Keratinocyte (primary cell): ENCODE measurements at regions not wholly inside any gene's neighbourhood (a gene's known extent, or its start where the extent isn't known, plus 50 kb on each side); places are given as distances from the start of the nearest gene placed in this dataset.

ENCODE experiments used
- DNase-seq: peaks from one replicate; pipeline ENCODE4 v3.0.0-alpha.2; 2011; ENCODE audit warnings: low read depth, missing footprints, low spot score
- FAIRE-seq: peaks from 2 replicates; lab custom pipeline; 2011; peaks lifted over from hg19 to GRCh38; lab: Jason Lieb, UNC
- H2AFZ ChIP-seq: 2 replicates; pipeline ENCODE4 v1.6.0; 2012; ENCODE audit warnings: low read length, control low read depth, inconsistent platforms; ENCODE audit not compliant: control insufficient read depth
- H3K27ac ChIP-seq: 2 replicates; pipeline ENCODE4 v1.5.1; 2011; ENCODE audit warnings: low read length; ENCODE audit not compliant: control insufficient read depth, insufficient read depth
- H3K27me3 ChIP-seq: 3 replicates; pipeline ENCODE4 v1.6.0; 2011; ENCODE audit warnings: low read length; ENCODE audit not compliant: control insufficient read depth, insufficient read depth; ENCODE audit errors: extremely low read depth
- H3K36me3 ChIP-seq, 2 experiments: 2 replicates in 1 of 2; 3 replicates in 1 of 2; pipeline ENCODE4 v1.5.1; 2011; ENCODE audit warnings: low read length in 2 of 2, mild to moderate bottlenecking in 1 of 2; ENCODE audit not compliant: control insufficient read depth in 2 of 2, insufficient read depth in 2 of 2; ENCODE audit errors: extremely low read depth in 1 of 2
- H3K4me1 ChIP-seq: 3 replicates; pipeline ENCODE4 v1.5.1; 2011; ENCODE audit warnings: low read length; ENCODE audit not compliant: control insufficient read depth, insufficient read depth; ENCODE audit errors: extremely low read depth
- H3K4me2 ChIP-seq: 3 replicates; pipeline ENCODE4 v1.6.0; 2011; ENCODE audit warnings: low read depth, low read length; ENCODE audit not compliant: control insufficient read depth, insufficient read depth; ENCODE audit errors: extremely low read depth
- H3K4me3 ChIP-seq, 3 experiments: fragments of 200-600 bp in 1 of 3; sonication (generic) in 1 of 3; 2 replicates in 2 of 3; 3 replicates in 1 of 3; pipeline ENCODE4 v1.5.1; 2011 to 2016; ENCODE audit warnings: low read length in 3 of 3, mild to moderate bottlenecking in 3 of 3, control low read depth in 2 of 3, inconsistent platforms in 1 of 3, low read depth in 1 of 3, mixed read lengths in 1 of 3, mixed run types in 1 of 3, moderate library complexity in 1 of 3; ENCODE audit not compliant: control insufficient read depth in 2 of 3, insufficient read depth in 2 of 3; ENCODE audit errors: extremely low read depth in 1 of 3
- H3K79me2 ChIP-seq: 2 replicates; pipeline ENCODE4 v1.6.0; 2012; ENCODE audit warnings: low read length; ENCODE audit not compliant: control insufficient read depth, insufficient read depth
- H3K9ac ChIP-seq: 3 replicates; pipeline ENCODE4 v1.6.0; 2011; ENCODE audit warnings: low read length; ENCODE audit not compliant: control insufficient read depth, insufficient read depth; ENCODE audit errors: extremely low read depth
- H3K9me1 ChIP-seq: 3 replicates; pipeline ENCODE4 v1.6.0; 2011; ENCODE audit warnings: low read length; ENCODE audit not compliant: control insufficient read depth, insufficient read depth; ENCODE audit errors: extremely low read depth
- H3K9me3 ChIP-seq: 2 replicates; pipeline ENCODE4 v1.5.1; 2012; ENCODE audit warnings: low read depth, low read length; ENCODE audit not compliant: control insufficient read depth
- H4K20me1 ChIP-seq: 3 replicates; pipeline ENCODE4 v1.6.0; 2011; ENCODE audit warnings: low read length; ENCODE audit not compliant: control insufficient read depth, insufficient read depth; ENCODE audit errors: extremely low read depth
- EZH2 ChIP-seq: IDR thresholded peaks from one replicate; pipeline ENCODE4 v1.6.1; 2012; ENCODE audit warnings: inconsistent platforms, mild to moderate bottlenecking, low read length, moderate library complexity
- dilution Hi-C: fragments of 300-500 bp; cut with MboI; formaldehyde crosslinking; loops from one replicate; pipeline ENCODE4 v1.7.0; 2020; ENCODE audit warnings: low sequenced_read_pairs; ENCODE audit not compliant: extremely low pct_ligation_motif_present
- TF ChIP-seq, protein P1 (sequence below), 3 experiments: IDR thresholded peaks in 1 of 3; conservative IDR thresholded peaks in 1 of 3; optimal IDR thresholded peaks in 1 of 3; 2 replicates in 2 of 3; 3 replicates in 1 of 3; pipeline versions ENCODE3 to v1.5.1; 2011; ENCODE audit warnings: low read length in 3 of 3, mild to moderate bottlenecking in 3 of 3, moderate library complexity in 2 of 3, control low read depth in 1 of 3, inconsistent platforms in 1 of 3; ENCODE audit not compliant: insufficient read depth in 2 of 3; ENCODE audit errors: extremely low read depth in 1 of 3

DNA sequence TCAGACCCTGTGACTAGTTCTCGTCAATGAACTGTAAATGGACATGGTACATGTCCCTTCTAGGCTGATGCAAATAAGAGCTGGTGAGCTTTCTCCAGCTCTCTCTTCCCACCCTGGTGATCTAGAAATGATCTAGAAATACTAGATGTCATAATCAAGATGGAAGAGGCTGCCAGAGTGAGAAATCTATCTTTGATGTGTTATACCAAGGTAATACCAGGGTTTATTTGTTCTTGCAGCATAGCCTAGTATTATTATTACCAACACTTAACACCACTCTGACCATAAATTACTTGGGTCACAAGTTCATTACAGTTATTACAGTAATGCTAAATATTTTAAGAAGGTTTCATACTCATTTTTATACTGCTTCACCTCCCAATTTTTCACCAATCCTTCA, 138.4 kb upstream of the LMCD1 start:
- Histone ChIP-seq H3K9ac (no peak overlapping the region), H3K4me2 (no peak overlapping the region), H3K79me2 (no peaks in the 10 kb centered on the region), H3K4me1 (no peaks in the 10 kb centered on the region), H2AFZ (no peak overlapping the region), H3K4me3 (no peak overlapping the region), H3K27me3 (no peaks in the 10 kb centered on the region), H3K36me3 (no peaks in the 10 kb centered on the region), H4K20me1 (no peaks in the 10 kb centered on the region), H3K27ac (no peak overlapping the region), H3K9me3 (no peaks in the 10 kb centered on the region), H3K9me1 (no peaks in the 10 kb centered on the region)
- DNase-seq (no peak), FAIRE-seq (no peak)
- no peak for TF ChIP-seq EZH2
- TF ChIP-seq, protein P1, sequence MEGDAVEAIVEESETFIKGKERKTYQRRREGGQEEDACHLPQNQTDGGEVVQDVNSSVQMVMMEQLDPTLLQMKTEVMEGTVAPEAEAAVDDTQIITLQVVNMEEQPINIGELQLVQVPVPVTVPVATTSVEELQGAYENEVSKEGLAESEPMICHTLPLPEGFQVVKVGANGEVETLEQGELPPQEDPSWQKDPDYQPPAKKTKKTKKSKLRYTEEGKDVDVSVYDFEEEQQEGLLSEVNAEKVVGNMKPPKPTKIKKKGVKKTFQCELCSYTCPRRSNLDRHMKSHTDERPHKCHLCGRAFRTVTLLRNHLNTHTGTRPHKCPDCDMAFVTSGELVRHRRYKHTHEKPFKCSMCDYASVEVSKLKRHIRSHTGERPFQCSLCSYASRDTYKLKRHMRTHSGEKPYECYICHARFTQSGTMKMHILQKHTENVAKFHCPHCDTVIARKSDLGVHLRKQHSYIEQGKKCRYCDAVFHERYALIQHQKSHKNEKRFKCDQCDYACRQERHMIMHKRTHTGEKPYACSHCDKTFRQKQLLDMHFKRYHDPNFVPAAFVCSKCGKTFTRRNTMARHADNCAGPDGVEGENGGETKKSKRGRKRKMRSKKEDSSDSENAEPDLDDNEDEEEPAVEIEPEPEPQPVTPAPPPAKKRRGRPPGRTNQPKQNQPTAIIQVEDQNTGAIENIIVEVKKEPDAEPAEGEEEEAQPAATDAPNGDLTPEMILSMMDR (optimal IDR thresholded peaks at IDR 0.05 in 1 of 3, IDR thresholded peaks at IDR 0.05 in 1 of 3, conservative IDR thresholded peaks at IDR 0.05 in 1 of 3; ENCODE audit: extremely low read depth in 1 of 3, insufficient read depth in 2 of 3, low read length in 3 of 3), result no peak
- dilution Hi-C loops, result no loop called here

DNA sequence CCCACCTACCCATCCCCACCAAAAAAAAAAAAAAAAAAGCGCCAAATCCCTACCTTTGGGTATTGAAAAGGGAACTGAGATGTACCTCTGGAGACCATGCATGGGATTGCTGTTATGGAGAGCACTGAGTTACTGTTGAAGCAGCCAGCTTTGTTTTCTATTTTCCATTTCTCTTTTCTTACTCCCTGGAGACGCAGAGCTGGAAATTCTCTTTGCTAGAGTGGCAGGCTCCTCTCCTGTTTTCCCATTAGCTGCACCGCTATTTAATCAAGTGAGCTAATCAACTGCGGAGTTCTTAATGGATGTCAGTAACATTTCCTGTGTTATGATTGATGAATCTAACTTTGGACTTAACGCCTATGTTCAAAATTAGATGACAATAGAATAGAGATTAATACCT, 136.1 kb upstream of the LMCD1 start:
- DNase-seq, result no peak
- no peak overlapping the region for H3K4me2 ChIP-seq
- no peak overlapping the region for H2AFZ ChIP-seq
- H3K4me3 ChIP-seq, result no peak overlapping the region
- no peaks in the 10 kb centered on the region for H3K79me2 ChIP-seq
- no peak overlapping the region for H3K9ac ChIP-seq
- FAIRE-seq, result no peak
- dilution Hi-C loops, result no loop called here
- no peaks in the 10 kb centered on the region for H3K9me3 ChIP-seq
- no peaks in the 10 kb centered on the region for H3K4me1 ChIP-seq
- TF ChIP-seq EZH2, result no peak
- TF ChIP-seq, protein P1 (optimal IDR thresholded peaks at IDR 0.05 in 1 of 3, IDR thresholded peaks at IDR 0.05 in 1 of 3, conservative IDR thresholded peaks at IDR 0.05 in 1 of 3; ENCODE audit: extremely low read depth in 1 of 3, insufficient read depth in 2 of 3, low read length in 3 of 3), result no peak
- H3K27ac ChIP-seq, result no peak overlapping the region
- no peaks in the 10 kb centered on the region for H3K9me1 ChIP-seq
- H4K20me1 ChIP-seq, result no peaks in the 10 kb centered on the region
- H3K36me3 ChIP-seq, result no peaks in the 10 kb centered on the region
- no peaks in the 10 kb centered on the region for H3K27me3 ChIP-seq
